ENCODE measurements at regions not wholly inside any gene's neighbourhood (a gene's known extent, or its start where the extent isn't known, plus 50 kb on each side); places are given as distances from the start of the nearest gene placed in this dataset.
"Not testable (repeated sequence)": the region's sequence is repeated elsewhere in the genome, so short reads cannot be mapped to it uniquely, and the experiment has no call there.

DNA sequence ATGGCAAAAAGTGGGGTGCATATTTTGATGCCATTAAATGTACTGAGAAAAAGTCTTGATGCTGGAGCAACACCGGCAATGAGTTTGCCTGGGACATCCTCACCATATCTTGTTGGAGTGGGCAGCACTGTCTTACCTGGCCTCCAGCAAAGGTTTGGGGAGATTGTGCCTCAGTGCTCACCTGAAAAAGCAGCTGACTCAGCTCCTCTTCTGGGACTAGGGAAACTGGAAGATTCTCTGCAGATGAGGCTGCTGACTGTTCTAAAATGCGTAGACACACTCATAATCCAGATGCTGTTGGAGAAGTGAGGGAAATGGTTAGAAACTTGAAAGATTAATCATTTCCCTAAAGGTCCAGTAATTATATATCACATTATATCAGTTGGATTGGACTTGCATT, 593.7 kb upstream of the HS3ST1 start:
- no peak for ATAC-seq
- DNase-seq (ENCODE audit: low spot score), result no peak

DNA sequence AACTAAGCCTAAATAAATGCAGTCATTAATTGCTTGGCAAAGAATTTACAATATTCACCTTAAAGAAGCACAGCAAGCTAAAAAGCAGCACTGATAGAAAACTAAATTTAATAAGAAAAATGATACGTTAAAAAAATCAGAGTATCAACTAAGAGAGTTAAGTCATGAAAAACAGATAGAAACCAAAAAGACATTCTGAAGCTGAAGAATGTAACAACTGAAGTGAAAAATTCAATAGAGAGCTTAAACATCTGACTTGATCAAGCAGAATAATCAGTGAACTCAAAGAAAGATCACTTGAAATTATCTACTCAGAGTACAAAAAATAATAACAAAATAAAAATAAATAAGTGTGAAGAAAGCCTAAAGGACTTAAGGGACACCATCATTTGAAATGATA, 588.0 kb upstream of the HS3ST1 start:
- DNase-seq (ENCODE audit: low spot score) (no peak), ATAC-seq (no peak)

DNA sequence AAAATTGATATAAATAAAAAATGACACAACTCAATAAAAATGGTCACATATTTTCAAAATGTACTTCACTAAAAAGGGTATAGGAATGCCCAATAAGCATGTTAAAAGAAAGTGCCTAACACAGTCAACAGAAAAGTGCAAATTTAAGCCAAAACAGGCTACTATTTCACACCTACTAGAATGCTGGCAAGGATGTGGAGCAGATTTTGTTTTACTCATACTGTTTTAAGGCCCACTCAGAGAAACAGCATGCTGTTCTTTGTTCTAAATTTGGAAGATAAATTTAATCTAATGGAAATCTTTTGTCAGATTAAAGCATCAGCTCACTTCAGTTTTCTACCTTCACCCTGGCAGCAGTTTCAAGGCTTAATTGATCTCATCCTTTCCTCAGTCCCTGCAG, 576.8 kb upstream of the HS3ST1 start:
- ATAC-seq (no peak), DNase-seq (ENCODE audit: low spot score) (no peak)

DNA sequence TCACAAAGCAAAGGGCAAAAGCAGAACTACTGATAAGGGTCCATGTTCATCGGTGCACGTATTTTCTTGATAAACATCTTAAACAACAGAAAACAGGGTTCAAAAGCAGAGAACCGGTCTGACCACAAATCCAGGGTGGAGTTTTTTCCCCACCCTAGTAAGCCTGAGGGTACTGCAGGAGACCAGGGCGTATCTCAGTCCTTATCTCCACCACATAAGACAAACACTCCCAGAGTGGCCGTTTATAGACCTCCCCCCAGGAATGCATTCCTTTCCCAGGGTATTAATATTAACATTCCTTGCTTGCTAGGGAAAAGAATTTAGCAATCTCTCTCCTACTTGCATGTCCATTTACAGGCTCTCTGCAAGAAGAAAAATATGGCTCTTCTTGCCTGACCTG, 567.9 kb upstream of the HS3ST1 start:
- not testable (repeated sequence) for ATAC-seq; DNase-seq (ENCODE audit: low spot score)

DNA sequence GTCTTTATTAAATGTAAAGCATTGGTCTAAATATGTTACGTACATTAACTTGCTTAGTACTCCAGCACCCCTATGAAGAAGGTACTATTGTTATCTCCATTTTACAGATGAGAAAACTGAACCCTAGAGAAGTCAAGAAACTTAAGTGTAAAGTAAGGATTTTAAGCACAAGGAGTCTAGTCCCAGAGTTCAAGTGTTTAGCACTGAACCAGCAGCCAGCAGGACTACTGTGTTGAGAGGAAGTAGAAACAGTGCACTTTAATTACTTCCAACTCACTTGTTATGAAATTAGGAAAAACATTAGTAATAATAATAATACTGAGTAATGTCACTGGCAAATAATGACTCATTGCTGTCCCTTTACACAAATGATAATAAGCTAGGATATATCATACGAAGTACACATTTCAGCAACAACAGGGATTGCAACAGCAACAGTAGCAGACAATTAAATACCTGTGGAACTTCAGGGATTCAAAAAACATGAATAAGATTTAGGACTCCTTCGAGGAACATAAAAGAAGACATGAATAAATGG, 548.1 kb upstream of the HS3ST1 start:
- DNase-seq (ENCODE audit: low spot score) (no peak), ATAC-seq (no peak)

DNA sequence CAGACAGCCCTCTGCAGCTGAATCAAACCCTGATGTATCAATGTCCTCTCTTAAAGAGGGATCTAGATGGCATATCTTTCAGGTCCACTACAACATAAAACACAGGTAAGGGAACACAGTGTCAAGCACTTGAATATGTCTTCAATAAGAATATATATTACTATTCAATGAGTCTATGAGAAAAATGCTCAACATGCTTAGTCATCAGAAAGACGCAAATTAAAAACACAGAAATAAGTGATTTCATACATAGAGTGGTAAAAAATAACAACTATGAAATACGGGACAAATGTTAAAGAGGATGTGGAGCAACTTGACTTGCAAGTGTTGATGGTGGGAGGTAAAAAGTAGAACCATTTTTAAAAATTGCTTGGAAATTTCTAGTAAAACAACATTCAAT, 544.6 kb upstream of the HS3ST1 start:
- ATAC-seq (no peak), DNase-seq (ENCODE audit: low spot score) (no peak)

DNA sequence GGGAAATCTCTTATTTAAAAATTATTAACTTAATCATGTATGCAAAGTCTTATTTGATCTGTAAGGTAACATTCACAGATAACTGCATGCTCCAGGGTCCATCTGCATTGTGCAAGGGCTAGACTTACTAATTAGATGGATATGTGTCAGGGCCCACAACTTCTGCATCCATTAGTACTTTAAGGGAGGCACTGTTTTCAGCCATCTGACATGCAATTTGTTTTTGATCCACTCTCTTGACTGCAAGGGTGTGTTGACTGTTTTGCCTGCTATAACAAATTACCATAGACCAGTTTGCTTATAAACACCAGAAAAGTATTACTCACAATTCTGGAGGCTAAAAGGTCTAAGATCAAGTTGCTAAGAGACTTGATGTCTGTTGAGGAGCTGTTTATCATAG, 542.1 kb upstream of the HS3ST1 start:
- no peak for DNase-seq (ENCODE audit: low spot score)
- no peak for ATAC-seq

DNA sequence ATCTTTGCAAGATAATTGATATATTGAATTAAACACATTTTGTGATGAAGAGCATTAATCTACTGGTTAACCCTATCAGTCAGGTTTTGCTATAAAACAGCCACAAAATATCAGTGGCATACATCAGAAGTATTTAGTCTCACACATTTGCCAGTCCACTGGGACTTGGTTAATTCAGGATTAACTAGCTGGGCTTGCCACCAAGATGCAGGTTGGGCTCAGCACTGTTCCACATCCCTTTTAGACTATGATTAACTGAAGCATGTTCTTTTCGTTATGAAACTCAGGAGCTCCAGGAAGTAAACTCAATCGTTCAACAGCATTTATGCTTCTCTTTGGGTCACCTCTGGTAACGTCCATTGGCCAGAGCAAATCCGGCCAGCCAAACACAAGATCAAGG, 538.1 kb upstream of the HS3ST1 start:
- no peak for ATAC-seq
- DNase-seq (ENCODE audit: low spot score), result no peak

DNA sequence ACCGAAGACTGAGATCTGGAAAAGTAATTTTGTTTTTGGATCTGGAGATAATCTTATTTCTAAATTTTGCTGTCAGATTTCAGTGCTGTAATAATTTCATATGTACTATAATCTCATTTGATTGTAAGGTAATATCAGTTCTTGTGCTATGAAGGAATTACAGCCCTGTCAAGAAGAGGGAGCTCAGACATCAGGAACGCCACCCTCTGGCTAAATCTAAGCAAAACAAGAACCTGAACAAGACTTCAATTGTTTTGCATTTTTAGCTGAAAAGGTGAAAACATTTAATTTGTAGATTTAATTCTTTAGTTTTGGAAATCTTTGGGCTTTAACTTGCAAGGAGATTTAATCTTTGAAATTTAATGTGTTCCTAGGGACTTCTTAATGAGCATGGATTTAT, 525.4 kb upstream of the HS3ST1 start:
- no peak for ATAC-seq
- DNase-seq (ENCODE audit: low spot score), result no peak

DNA sequence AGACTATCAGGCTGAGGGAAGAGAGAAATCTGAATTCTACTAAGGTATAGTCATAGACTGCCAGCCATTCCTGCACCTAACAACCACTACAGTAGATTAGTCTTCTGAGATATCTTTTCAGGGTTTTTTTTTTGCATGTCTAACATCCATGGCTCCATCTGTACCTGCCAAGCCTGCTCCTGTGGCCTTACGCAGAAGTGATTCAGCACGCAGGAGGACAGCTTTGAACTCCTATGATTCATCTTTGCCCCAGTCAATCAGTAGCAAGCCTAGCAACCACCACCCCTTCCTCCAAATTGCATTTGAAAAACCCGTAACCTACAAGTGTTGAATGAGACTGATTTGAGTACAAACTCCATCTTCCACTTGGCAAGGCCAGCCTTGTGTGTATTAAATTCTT, 520.7 kb upstream of the HS3ST1 start:
- no peak for DNase-seq (ENCODE audit: low spot score)
- no peak for ATAC-seq

DNA sequence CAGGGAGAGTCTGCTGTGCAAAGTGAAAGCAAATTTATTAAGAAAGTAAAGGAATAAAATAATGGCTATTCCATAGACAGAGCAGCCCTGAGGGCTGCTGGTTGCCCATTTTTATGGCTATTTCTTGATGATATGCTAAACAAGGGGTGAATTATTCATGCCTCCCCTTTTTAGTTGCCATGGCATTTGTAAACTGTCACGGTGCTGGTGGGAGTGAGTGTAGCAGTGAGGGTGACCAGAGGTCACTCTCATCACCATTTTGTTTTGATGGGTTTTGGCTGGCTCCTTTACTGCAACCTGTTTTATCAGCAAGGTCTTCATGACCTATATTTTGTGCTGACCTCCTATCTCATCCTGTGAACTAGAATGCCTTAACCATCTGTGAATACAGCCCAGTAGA, 518.9 kb upstream of the HS3ST1 start:
- ATAC-seq; DNase-seq (ENCODE audit: low spot score): not testable (repeated sequence)

DNA sequence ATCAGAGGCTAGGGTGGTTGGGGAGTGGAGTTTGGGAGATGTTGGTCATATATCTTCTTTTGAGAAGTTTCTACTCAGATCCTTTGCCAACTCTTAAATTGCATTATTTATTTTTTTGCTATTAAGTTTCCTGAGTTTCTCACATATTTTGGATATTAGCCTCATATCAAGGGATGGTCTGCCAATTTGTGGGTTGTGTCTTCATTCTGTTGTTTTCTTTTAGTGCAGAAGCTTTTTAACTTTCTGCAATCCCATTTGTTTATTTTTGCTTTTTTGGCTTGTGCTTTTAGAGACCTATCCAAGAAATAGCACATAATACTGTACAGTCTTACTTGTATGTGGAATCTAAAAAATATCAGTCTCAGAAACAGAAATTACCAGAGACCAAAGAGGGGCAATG, 509.2 kb upstream of the HS3ST1 start:
- DNase-seq (ENCODE audit: low spot score) (no peak), ATAC-seq (no peak)

DNA sequence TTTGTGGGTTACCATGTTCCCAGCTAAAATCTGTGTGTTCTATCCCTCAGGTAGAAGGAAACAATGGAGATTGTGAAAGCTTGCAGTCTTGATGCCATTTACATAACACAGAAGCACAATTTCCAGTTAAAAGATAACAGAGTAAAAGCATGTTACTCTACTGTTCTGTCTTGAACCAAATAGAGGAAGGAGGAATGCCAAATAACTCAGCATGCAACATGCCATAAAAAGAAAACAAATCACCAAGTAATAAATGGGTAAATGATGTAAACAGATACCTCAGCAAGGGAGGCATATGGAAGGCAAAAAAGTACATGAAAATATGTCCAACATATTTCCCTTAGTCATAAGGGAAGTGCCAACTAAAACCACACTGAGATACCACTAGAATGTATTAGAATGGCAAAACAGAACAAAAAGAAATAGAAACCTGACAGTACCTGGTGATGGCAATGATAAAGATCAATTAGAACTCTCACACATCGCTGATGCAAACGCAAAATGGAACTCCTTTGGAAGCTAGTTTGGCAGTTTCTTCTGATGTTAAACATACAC, 502.6 kb upstream of the HS3ST1 start:
- ATAC-seq, result no peak
- no peak for DNase-seq (ENCODE audit: low spot score)

DNA sequence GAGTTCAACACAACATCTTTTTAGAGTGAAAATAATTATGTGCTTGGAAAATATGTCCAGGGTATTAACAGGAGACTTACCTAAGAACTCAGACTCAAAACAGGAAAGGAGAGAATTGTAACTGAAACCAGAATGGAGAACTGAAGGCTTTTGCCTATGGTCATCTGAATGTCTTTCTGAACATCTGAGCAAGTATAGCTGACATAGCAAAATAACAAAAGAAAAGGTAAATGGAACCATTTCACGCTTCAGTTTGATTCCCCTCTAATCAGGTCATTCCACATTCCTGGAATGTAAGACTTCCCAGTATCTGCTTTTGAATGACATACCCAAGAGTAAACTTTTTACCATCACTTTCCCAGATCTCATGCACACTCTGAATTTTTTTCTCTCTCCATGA, 500.4 kb upstream of the HS3ST1 start:
- DNase-seq (ENCODE audit: low spot score) (no peak), ATAC-seq (no peak)

DNA sequence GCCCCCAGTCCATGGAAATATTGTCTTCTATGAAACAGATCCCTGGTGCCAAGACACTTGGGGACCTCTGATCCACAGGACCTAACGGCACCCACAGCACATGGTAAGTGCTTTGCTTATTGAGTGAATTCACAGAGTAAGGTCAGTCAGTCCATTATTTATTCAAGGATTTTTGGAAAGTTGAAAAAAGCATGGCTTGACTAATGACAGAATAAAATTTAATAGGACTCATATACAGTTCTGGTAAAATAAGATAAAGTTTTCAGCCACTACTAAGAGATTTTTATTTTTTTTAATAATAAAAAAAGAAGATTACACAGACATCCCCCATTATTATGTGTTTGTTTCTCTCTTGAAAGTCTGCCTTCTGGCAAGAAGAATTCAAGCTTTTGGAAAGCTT, 490.6 kb upstream of the HS3ST1 start:
- DNase-seq (ENCODE audit: low spot score) (no peak), ATAC-seq (no peak)

DNA sequence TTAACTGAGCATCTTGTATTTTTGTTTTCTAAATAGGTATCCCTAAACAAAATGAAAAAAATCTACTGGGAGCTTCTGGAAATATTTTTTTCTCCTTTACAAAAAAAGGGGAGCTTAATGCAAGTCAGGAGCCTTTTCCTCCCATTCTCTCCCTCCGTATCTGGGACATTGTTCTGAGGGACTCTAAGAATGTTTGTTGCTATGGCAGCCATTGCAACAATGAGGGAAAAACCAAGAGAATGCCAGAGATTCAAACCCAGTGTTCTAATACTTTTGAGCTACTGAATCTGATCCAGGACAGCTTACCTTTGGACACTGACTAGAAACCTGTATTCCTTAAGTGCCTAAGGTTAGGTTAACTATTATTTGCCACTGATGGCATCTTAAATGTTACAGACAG, 485.7 kb upstream of the HS3ST1 start:
- no peak for ATAC-seq

DNA sequence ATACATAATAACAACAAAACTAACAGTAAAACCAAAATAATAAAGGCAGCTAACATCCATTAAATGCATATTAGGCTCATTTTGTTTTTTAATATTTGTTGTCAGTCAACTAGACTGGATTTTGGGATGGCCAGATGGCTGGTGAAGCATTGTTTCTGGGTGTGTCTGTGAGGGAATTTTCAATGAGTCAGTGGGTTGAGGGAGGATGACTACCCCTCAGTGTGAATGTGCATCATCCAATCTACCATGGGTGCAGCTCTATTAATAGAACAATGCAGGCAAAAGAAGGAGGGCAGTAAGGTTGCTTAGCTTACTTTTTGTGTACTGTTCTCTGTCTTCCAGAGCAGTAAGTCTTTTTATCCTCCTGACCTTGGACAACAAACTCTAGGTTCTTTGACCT, 484.2 kb upstream of the HS3ST1 start:
- DNase-seq (ENCODE audit: low spot score), result no peak
- no peak for ATAC-seq

More for the DNA sequence above, 485.7 kb upstream of the HS3ST1 start:
- DNase-seq (ENCODE audit: low spot score), result no peak

DNA sequence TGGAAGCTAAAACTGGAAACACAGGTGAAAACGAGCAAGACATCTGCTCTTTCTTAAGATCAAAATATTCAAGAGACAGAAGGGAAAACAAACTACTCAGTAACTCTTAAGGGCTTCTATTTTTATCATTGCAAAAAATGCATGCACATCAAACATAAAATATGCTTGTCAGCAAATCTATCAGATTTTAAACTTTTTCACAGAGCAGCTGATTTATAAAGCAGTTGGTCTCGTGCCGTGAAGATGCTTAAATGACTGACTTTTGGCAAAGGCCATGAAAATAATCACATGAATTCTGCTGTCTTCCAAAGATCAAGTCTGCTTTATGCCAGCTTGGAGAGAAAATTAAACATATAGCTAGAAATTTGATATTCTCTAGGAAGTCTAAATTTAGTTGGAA, 482.1 kb upstream of the HS3ST1 start:
- DNase-seq (ENCODE audit: low spot score) (no peak), ATAC-seq (no peak)

DNA sequence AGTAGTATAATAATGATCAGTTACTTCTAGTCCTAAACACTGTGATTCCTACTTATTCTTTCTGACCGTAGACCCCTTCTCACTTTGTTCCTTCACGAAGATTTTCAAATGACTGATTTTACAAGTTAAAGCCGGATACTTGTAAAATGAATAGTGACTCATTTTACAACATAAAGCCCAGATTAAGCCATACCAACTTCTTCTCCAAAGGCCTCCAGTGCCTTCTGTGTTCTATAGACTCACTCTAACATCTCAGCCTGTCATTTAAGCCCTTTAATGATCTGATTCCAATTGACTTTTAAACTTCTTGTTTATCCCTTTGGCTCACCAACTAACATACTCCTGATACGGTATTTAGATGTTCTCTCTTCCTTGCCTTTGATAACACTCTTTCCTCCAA, 480.0 kb upstream of the HS3ST1 start:
- DNase-seq (ENCODE audit: low spot score) (no peak), ATAC-seq (no peak)

DNA sequence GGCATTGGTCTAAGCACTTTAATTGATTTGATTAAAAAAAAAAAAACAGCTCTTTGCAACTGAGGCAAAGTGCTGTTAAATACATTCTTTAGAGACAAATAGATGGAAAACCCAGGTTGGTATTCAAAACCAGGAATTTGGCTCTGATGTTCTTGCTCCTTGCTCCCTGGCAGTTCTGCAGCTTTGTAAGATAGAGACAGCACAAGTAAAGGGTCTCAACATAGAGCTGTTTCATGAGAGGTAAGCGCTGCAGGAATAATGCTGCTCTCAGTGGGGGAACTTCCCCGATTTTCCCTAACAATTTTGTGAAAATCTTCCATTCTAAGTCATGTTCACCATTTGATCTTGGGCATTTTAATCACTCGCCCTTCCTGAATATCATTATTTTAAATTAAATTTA, 479.5 kb upstream of the HS3ST1 start:
- no peak for DNase-seq (ENCODE audit: low spot score)
- no peak for ATAC-seq

DNA sequence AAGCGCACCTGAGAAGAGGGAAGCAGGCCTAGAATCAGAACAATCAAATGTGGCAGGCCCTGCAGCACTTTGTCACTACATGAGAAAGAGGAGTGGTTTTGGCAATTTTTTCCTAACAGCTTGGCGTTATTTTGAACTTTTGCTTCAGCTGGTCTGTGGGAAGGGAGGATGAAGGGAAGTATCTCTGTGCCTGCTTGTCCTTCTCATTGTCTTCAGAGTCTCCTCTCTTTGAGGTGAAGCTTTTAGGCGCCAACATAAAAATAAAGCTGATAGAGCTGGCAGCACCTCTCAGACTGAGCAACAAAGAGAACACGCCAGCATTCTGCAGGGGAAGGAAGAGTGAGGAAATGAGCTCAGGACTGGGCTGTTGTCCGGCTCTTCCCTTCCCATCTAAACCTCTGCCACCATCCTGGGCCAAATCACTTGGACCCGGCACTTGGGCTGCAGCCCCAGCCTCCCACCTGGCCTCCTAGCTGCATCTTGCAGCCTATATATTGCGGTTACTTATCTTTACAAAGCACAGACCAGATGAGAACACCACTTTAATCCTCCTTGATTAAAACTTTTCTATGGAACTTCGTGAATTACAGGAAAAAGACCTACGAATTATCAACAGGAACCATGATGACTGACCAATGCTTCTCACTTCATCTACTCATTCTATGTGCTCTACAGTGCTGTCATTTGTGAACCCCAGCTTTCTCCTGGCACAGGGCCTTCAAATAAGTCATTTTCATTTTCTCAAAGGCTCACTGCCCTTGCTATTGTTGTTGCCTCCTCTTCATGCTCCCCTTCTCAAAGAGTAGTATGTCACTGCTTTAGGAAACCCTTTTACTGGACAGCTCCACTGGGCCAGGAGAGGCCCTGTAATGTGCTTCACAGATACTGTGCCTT, 476.4 kb upstream of the HS3ST1 start:
- DNase-seq (ENCODE audit: low spot score) (no peak), ATAC-seq (peak; percentile 13)

DNA sequence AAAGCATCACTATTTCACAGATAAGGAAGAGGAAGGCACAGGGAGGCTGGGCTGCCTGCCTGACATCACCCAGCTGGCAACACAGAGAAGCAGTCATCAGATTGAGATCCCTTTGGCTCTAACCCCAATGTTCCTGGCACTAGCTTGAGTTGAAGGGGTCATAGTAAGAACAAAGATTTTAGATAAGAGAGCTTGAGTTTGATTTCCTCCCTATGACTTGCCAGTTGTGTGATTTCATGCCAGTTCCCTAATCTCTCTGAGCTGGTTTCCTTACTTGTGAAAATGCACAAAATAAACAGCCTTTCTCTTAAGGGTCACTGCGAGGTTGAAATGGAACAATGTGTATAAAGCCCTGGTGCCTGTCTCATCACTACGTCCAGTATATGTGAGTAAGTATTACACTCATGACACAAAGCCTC, 475.4 kb upstream of the HS3ST1 start:
- DNase-seq (ENCODE audit: low spot score), result no peak
- peak; percentile 57 for ATAC-seq

DNA sequence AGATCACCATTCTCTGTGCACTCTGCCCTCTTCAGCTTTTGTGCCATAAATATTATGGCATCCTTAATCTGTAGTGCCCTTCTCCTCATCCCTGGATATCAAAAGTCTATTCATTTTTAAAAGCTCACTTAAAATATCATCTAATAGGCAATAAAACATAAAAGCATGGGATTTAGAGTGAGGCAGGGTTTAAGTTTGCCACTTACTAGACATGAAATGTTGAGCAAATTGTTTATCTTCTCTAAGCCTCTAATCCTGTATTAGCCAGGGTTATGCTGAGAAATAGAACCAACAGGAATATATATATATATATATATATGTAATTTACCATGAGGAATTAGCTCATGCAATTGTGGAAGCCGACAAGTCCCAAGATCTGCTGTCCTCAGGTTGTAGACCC, 472.4 kb upstream of the HS3ST1 start:
- no peak for ATAC-seq
- no peak for DNase-seq (ENCODE audit: low spot score)
